GM21367 (cell line): ENCODE measurements at regions not wholly inside any gene's neighbourhood (a gene's known extent, or its start where the extent isn't known, plus 50 kb on each side); places are given as distances from the start of the nearest gene placed in this dataset.
"Not testable (repeated sequence)": the region's sequence is repeated elsewhere in the genome, so short reads cannot be mapped to it uniquely, and the experiment has no call there.

Experiments used
- ATAC-seq: cut with Tn5 transposase; IDR thresholded peaks from one replicate; pipeline ENCODE4 v1.9.1; 2021; ENCODE audit not compliant: unreplicated experiment

DNA sequence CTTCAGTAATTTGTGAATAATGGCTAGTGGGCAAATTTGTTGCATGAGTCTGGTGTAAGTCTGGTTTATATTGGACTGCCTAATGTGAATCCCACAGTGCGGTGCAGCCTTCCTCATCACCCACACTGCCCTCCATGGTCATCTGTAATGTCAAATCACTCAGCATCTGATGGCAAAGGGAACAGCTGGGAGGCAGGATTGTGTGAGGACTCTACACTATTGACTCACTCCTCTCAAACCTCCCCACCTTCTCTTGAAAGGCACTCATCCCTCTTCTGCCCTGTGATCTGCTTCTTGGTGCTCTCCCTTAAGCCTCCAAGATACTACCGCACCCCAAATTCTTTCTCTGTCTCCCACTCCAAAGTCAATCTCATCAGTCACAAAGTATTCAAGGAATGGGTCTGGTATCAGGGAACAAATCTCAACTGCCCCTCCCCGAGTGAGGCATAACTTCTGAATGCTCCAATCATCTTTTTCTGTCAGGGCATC is 146.0 kb upstream of the BEND6 start:
- ATAC-seq = no peak

DNA sequence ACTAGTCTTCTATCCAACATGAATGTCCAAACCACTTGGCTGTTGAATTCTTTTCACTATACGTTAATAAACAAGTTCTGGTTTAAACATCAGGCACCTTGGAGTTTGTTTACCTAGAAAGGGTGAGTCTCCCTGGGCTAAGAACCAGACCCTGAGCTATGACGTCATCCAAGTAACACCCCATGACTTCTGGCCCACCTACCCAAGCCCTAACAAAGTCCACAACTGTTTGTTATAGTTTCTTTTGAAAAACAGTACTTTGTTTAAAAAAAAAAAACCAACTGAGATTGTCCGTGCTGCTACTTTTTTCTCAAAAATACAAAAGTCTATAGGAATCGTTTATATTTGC is 146.9 kb upstream of the BEND6 start:
- ATAC-seq = no peak

GRCh38 chr6:56807326-56807988 is 147.4 kb upstream of the BEND6 start:
- no peak for ATAC-seq

GRCh38 chr6:56806368-56806767 is 148.5 kb upstream of the BEND6 start:
- no peak for ATAC-seq

DNA sequence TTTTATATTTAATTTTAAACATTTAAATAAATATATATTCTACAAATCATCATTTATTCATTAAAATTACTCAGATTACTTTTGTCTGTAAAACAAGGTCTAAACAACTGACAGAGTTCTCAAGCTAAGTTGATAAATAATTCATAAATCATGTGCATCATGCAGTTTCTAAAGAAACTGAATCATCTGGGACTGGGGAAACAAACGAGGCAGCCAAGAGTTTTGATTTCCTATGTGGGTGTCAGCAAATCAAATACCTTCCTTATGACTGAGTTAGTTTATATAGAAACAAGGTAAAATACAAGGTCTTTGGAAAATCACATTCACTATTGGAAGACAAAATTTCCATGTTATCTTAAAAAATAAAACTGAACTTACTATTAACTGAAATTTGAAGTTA is 149.9 kb upstream of the BEND6 start:
- ATAC-seq = no peak

DNA sequence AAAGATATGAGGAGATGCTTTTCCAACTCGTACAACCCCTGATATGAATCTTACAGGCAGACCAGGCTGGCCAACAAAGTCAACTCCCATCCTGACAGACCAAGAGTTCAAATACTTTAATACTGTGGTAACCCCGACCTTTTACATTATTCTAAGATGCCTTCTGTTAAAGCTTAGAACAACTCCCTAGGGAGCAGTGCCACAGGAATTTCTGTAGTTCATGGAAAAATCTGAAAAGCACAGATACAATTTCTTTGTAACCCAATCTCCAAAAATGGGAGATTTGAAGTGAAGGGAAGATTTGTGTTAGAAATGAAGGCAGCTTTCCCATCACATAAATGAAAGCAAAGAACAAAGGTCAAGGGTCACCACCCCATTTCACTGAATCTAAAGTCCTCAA is 151.3 kb upstream of the BEND6 start:
- ATAC-seq = no peak

GRCh38 chr6:56802584-56802983 is 152.3 kb upstream of the BEND6 start:
- ATAC-seq = no peak

GRCh38 chr6:56799989-56800388 is 154.9 kb upstream of the BEND6 start:
- no peak for ATAC-seq

DNA sequence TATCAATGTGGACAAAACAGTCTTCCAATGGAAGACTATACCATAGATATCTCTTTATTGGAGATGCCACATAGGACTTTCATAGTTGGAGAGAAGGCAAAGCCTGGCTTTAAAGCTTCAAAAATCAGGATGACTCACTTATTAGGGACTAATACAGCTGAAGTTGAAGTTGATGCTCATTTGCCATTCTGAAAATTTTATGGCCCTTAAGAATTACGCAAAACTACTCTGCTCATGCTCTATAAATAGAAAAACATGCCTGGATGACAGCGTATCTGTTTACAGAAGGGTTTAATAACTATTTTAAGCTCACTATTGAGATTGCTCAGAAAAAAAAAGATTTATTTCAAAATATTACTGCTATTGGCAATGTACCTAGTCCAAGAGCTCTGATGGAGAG is 155.5 kb upstream of the DST start:
- ATAC-seq = no peak

GRCh38 chr6:56796196-56796532 is 153.5 kb upstream of the DST start:
- ATAC-seq = no peak

GRCh38 chr6:56795466-56796195 is 152.9 kb upstream of the DST start:
- ATAC-seq = no peak

DNA sequence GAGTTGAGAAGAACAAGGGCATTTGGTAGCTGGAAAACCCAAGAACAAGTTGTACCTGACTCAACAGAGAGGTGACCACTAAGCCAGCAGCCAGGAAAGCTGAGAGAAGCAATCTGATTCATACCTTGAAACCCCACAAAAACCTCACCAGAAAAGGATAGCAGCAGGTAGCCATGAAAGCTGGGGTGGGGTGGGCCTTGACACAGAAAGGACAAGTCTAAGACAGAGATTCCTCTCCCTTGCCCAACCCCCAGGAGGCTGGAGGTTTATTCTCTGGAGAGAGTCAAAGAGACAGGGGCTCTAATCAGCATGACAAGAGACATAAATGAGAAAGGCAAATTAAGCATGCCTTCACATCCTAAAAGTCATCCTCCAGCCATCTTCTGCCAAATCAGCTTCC is 151.7 kb upstream of the DST start:
- ATAC-seq = no peak

DNA sequence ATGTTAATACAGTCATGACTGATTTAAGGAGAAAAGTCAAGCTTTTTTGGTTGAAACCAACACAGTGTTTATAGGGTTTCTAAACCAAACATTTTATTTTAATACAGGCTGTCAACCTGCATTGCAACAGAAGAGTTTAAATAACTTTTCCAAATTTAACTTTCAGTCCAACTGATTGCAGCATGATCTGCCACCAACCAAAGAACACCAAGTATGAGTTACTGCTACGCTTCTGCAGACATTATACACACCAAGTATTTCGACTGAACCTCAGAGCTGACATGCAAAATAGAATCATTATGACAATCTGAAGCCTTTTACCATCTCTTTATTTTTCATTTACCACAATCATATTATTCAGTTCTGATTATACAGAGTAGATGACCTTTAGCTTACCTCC is 151.2 kb upstream of the DST start:
- no peak for ATAC-seq

- no peak for ATAC-seq
Observed at GRCh38 chr6:56790414-56790813, 147.7 kb upstream of the DST start.

- ATAC-seq = no peak
Observed at GRCh38 chr6:56789879-56790278, 147.2 kb upstream of the DST start.

DNA sequence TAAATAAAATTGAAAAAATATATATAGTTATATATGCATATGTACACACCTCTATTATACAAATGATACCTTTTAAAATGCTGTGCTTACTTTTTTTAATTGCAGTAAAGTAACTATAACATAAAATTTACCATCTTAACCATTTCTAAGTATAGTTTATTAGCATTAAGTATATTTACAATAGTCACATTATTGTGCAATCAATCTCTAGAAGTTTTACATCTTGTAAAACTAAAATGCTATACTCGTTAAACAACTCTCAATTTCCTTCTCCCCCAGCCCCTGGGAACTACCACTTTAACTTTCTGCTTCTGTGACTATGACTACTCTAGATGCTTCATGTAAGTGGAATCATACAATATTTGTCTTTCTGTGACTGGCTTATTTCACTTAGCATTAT is 146.7 kb upstream of the DST start:
- no peak for ATAC-seq

GRCh38 chr6:56787209-56787608 is 144.5 kb upstream of the DST start:
- ATAC-seq = no peak

DNA sequence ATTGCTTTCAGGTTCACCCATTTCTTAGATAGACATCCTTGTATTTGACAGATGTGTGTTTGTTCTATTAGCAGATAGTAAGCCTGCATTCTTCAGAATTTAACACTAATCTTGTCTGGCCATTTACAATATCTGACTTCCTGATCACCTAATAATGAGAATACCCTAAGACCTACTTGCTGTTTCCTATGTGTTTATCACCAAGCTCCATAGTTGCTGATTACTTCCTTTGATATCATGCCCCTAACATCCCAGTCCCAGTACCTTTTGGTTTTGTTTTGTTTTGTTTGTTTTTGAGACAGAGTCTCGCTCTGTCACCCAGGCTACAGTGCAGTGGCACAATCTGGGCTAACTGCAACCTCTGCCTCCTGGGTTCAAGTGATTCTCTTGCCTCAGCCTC is 143.6 kb upstream of the DST start:
- no peak for ATAC-seq

GRCh38 chr6:56785536-56785935 is 142.8 kb upstream of the DST start:
- not testable (repeated sequence) for ATAC-seq

DNA sequence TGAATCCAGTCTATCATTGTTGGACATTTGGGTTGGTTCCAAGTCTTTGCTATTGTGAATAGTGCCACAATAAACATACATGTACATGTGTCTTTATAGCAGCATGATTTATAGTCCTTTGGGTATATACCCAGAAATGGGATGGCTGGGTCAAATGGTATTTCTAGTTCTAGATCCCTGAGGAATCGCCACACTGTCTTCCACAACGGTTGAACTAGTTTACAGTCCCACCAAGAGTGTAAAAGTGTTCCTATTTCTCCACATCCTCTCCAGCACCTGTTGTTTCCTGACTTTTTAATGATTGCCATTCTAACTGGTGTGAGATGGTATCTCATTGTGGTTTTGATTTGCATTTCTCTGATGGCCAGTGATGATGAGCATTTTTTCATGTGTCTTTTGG is 137.4 kb upstream of the DST start:
- ATAC-seq = not testable (repeated sequence)

- ATAC-seq = not testable (repeated sequence)
Observed at GRCh38 chr6:56778503-56778902, 135.8 kb upstream of the DST start.

DNA sequence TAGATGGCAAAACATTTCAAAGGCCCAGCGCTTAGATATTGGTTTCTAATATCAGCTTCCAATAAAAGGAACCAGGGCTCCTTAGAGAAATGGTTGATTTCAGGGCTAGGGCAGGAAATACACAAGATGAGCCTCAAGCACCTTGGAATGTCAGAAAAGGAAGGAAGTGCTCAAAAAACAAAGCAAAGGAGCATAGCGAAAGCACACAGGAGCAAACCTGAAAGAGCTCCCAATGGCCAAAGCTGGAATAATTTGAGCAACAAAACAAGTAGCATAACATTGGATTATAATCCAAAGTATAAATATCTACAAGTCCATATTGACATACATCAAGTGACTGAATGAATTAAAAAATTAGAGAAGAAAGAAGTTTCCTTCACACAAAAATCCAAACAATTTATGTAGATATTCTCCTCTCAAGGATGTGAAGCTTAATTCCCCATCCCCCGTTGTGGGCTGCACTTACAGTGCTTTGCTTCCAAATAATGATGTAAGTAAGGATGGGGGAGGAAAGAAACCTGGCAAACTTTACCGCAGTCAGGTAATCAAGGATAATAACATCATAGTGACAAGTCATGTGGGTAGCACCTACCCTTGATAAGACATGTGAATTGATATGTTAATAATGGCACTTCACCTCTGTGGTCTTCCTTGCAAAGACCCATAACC is 132.9 kb upstream of the DST start:
- no peak for ATAC-seq
